ENCODE measurements at regions not wholly inside any gene's neighbourhood (a gene's known extent, or its start where the extent isn't known, plus 50 kb on each side); places are given as distances from the start of the nearest gene placed in this dataset.
"Not testable (repeated sequence)": the region's sequence is repeated elsewhere in the genome, so short reads cannot be mapped to it uniquely, and the experiment has no call there.

DNA sequence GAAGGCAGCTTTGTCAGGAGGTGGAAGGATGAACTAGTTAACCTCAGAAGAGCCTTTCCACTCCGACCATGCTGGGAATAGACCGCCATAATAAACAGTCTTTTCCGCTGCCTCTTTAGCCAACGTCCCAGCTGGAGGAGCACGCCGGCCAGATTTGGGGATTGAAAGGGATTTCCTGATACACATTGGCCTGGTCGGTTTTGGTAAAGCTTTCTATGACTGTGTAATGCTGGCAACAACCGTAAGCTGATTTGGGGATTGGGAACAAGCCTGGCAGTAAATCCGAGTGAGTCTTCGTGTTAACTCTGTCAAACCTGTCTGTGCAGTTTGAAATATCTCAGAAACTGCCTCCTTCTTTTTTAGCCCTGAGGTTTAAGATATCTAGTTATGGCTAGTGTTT lies 87.0 kb downstream of the DAD1 start:
- DNase-seq (no peak), ATAC-seq (no peak)
- H3K4me3 Mint-ChIP-seq, result peak overlapping the region; percentile 87
- CTCF ChIA-PET, result interaction anchor here (1.0 to 1.3 kb wide), 2 partner anchors 16 to 505 kb away, joined by 3 read pairs; no protein-coding TSS in a partner anchor
- H3K9me3 Mint-ChIP-seq (ENCODE audit: low read depth), result no peaks in the 10 kb centered on the region
- H3K4me1 Mint-ChIP-seq, result peaks cover 39% of the 10 kb centered on the region
- H3K27me3 Mint-ChIP-seq, result no peaks in the 10 kb centered on the region
- peak overlapping the region; percentile 92 for H3K27ac Mint-ChIP-seq
- H3K36me3 Mint-ChIP-seq, result peaks cover 91% of the 10 kb centered on the region

DNA sequence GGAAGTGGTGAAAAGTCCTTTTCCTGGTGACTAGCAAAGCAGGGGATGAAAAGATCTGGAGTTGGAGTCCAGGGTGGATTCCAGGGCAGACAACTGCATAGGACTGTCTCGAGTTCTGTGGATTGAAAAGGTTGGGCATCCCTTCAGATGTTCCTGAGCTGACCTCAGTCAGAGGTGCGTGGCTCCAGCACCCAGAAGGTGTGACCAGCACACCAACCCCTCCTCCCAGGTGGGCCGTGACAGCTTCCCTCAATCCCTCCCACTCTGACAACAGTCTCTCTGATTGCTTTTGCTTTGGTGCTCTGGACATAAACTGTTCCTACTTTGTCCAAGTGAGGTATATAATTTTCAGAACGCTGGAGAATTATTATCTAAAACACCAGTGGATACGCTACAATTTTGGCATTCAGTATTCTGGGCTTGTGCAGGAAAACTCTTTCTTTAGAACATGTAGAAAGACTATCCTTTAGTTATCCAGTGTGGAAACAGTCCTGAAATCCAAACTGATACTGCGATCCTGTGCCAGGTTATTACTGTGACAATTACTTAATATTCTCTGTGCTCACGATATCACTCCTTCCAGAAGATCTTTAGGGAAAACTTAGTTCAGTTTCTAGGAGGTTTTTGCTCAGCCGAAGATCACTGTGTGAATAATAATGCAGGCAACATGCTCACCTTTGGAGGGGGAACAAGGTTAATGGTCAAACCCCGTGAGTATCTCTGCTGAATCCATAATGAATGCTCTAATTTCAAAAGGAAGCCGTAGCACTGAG lies 87.9 kb downstream of the DAD1 start:
- Mint-ChIP-seq H3K4me3 (peak overlapping the region; percentile 87), H3K4me1 (peaks cover 31% of the 10 kb centered on the region), H3K9me3 (ENCODE audit: low read depth) (no peaks in the 10 kb centered on the region), H3K27me3 (no peaks in the 10 kb centered on the region), H3K27ac (peak overlapping the region; percentile 92), H3K36me3 (peaks cover 90% of the 10 kb centered on the region)
- ATAC-seq (peak; percentile 53), DNase-seq (peak; percentile 65)
- CTCF ChIA-PET, result interaction anchor here (1.0 to 1.7 kb wide), 6 partner anchors 15 to 69 kb away, joined by 3 to 5 read pairs (median 3); no protein-coding TSS in a partner anchor

DNA sequence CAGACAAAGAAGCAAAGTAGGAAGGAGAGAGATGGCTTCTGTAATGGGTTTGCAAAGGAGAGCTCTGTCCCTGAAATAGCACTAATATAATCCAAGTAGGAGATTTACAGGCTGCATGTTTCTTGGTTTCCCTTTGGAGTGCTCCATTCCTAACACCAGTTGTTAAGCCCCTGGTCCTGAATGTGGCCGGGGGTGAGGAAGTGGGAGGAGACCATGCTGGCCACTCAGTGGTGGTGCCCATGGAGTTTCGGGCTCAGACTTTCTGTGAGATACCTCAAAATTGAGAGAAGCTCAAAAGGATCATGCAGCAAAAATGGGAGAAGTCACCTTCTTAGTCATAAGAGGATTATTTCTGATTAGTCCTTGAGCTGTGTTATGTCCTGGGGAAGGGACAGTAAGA lies 88.5 kb downstream of the DAD1 start:
- ATAC-seq (no peak), DNase-seq (no peak)
- peaks cover 88% of the 10 kb centered on the region for H3K36me3 Mint-ChIP-seq
- peaks cover 25% of the 10 kb centered on the region for H3K4me1 Mint-ChIP-seq
- H3K27me3 Mint-ChIP-seq, result no peaks in the 10 kb centered on the region
- CTCF ChIA-PET, result interaction anchor here (0.6 to 1.7 kb wide), 6 partner anchors 21 to 354 kb away, joined by 3 to 5 read pairs (median 3); no protein-coding TSS in a partner anchor
- no peaks in the 10 kb centered on the region for H3K9me3 Mint-ChIP-seq (ENCODE audit: low read depth)
- H3K27ac Mint-ChIP-seq, result peak overlapping the region; percentile 92
- peak overlapping the region; percentile 87 for H3K4me3 Mint-ChIP-seq

DNA sequence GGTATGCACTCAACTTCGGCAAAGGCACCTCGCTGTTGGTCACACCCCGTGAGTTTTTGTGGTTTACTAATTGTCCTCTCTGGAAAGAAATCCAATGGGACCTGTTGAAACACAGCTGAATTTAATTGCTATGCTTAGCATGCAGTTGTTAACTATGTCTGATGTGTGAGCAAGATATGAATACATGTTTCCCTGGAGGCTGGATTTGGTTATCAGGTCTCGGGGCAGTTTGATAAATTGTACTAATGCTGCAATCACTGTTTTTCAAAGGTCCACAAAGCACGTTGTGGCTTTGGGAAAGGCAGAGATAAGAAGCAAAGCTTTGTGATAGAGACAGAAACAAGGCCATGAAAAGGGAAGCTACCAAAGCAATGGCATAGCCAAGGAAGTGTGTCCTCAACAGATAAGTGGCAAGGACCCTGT lies 91.3 kb downstream of the DAD1 start:
- H3K4me1 Mint-ChIP-seq, result peaks cover 20% of the 10 kb centered on the region
- H3K4me3 Mint-ChIP-seq, result peak overlapping the region; percentile 87
- ATAC-seq (no peak), DNase-seq (no peak)
- peaks cover 91% of the 10 kb centered on the region for H3K36me3 Mint-ChIP-seq
- no peaks in the 10 kb centered on the region for H3K27me3 Mint-ChIP-seq
- peak overlapping the region; percentile 92 for H3K27ac Mint-ChIP-seq
- no peaks in the 10 kb centered on the region for H3K9me3 Mint-ChIP-seq (ENCODE audit: low read depth)
- CTCF ChIA-PET, result interaction anchor here (1.0 to 1.2 kb wide), 2 partner anchors 10 to 72 kb away, joined by 3 read pairs; no protein-coding TSS in a partner anchor

DNA sequence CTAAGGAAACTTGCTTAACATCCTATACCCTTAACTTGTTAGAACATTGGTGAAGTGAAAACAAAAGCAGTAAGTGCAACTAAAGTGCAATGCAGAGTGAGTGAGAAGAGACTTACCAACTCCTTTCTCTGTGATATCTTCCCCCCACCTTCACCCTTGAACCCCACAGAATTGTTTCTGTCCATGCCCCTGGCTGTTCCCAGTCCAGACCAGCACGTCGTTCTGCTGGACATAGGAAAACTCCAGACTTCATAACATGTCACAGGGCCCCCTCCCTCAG lies 91.9 kb downstream of the DAD1 start:
- no peaks in the 10 kb centered on the region for H3K9me3 Mint-ChIP-seq (ENCODE audit: low read depth)
- no peak for DNase-seq
- CTCF ChIA-PET, result interaction anchor here (1.2 kb wide), 1 partner anchor 10 kb away, joined by 3 read pairs; no protein-coding TSS in a partner anchor
- H3K27ac Mint-ChIP-seq, result peak overlapping the region; percentile 92
- peak overlapping the region; percentile 87 for H3K4me3 Mint-ChIP-seq
- H3K27me3 Mint-ChIP-seq, result no peaks in the 10 kb centered on the region
- peaks cover 88% of the 10 kb centered on the region for H3K36me3 Mint-ChIP-seq
- H3K4me1 Mint-ChIP-seq, result peaks cover 20% of the 10 kb centered on the region
- ATAC-seq, result no peak

DNA sequence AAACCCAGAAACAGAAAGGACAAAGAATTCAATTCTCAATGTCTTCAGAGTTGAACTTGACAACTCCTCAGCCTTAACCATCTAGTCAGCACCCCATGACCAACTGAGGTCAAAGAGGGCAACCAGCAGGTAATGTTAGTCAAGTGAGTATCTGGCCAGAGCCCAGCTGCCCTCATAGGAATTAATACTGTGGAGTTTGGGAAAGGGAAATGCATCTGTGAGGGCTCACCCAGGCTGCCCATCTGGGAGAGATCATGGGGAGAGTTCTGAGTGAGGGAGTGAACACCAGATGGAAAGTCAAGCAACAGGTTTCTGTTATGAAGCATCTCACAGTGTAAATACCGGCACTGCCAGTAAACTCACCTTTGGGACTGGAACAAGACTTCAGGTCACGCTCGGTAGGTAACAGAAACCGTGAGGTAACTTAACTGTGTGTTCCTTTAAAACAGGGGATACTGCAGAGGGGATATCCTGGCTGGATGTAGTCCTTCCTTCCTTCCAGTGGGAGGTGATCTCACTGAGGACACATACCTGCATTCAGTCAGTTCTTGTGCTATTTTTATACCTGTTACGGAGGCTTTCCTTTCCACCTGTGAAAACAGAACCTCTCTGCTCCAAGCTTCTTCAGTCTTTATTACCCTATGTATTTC lies 94.4 kb downstream of the DAD1 start:
- CTCF ChIA-PET, result no interaction called here
- Mint-ChIP-seq H3K9me3 (ENCODE audit: low read depth) (no peaks in the 10 kb centered on the region), H3K27ac (peak overlapping the region; percentile 92), H3K36me3 (peaks cover 82% of the 10 kb centered on the region), H3K4me3 (peak overlapping the region; percentile 87), H3K27me3 (no peaks in the 10 kb centered on the region), H3K4me1 (peaks cover 12% of the 10 kb centered on the region)
- no peak for ATAC-seq
- no peak for DNase-seq

DNA sequence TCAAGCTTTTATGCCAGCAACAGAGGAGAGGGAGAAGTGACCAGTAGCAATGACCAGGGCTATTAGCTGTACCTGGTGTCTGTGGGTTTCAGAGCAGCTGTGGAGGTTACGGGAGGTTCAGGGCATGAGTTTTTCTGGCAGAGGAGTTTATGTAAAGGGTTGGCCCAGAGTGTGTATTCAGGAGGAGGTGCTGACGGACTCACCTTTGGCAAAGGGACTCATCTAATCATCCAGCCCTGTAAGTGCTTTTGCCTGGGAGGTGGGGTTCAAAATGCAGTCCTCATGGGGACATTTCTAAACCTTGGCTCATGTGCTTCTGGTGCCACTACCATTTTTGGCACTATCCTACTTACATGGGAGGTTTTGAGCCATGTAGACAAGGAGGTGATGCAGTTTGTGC lies 95.3 kb downstream of the DAD1 start:
- CTCF ChIA-PET, result no interaction called here
- Mint-ChIP-seq H3K27me3 (no peaks in the 10 kb centered on the region), H3K4me1 (peaks cover 8% of the 10 kb centered on the region), H3K4me3 (peak overlapping the region; percentile 87), H3K9me3 (ENCODE audit: low read depth) (no peaks in the 10 kb centered on the region), H3K36me3 (peaks cover 78% of the 10 kb centered on the region), H3K27ac (peak overlapping the region; percentile 92)
- DNase-seq, result no peak
- no peak for ATAC-seq

DNA sequence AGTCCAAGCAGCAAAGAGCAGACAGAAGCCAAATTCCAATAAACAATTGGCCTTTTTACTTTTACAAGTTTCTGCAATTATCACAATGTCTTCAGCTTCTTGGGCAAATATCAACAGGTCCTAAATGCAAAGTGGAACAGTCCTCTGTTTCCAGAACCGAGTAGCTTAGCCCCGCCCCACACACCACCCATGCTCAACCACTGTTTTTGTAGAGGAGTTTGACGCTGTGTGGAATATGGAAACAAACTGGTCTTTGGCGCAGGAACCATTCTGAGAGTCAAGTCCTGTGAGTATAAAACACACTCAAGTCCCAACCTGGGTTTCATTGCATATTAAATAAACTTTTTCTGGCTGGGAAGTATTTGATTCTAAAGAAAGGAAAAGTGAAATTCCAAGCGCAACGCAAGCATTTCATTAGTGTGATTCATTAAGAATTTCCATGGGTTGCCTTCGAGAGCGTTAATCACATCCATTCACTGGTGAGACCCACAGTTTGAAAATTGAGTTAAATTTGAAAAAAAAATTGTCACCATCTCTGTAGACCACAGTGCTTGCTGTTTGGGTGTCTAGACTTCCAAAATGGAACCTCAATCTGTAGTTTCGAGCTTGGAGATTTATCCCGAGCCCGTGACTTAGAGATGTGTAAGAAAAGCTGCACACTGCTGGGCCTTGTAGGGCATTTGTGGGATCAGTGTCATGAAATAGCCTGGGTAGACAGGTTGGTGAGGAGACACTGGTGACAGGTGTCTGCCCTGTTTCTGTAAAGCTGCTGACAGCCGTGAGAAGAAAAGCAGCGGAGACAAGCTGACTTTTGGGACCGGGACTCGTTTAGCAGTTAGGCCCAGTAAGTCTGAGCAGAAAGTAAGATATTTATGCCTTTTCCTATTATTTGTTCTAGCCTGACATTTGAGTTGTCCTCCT lies 96.1 kb downstream of the DAD1 start:
- peaks cover 7% of the 10 kb centered on the region for H3K4me1 Mint-ChIP-seq
- peaks cover 77% of the 10 kb centered on the region for H3K36me3 Mint-ChIP-seq
- CTCF ChIA-PET, result interaction anchor here (0.6 to 1.1 kb wide), 2 partner anchors 11 to 76 kb away, joined by 3 read pairs; no protein-coding TSS in a partner anchor
- DNase-seq, result no peak
- H3K27ac Mint-ChIP-seq, result peak overlapping the region; percentile 92
- H3K27me3 Mint-ChIP-seq, result no peaks in the 10 kb centered on the region
- no peaks in the 10 kb centered on the region for H3K9me3 Mint-ChIP-seq (ENCODE audit: low read depth)
- ATAC-seq, result peak; percentile 29
- H3K4me3 Mint-ChIP-seq, result peak overlapping the region; percentile 87

DNA sequence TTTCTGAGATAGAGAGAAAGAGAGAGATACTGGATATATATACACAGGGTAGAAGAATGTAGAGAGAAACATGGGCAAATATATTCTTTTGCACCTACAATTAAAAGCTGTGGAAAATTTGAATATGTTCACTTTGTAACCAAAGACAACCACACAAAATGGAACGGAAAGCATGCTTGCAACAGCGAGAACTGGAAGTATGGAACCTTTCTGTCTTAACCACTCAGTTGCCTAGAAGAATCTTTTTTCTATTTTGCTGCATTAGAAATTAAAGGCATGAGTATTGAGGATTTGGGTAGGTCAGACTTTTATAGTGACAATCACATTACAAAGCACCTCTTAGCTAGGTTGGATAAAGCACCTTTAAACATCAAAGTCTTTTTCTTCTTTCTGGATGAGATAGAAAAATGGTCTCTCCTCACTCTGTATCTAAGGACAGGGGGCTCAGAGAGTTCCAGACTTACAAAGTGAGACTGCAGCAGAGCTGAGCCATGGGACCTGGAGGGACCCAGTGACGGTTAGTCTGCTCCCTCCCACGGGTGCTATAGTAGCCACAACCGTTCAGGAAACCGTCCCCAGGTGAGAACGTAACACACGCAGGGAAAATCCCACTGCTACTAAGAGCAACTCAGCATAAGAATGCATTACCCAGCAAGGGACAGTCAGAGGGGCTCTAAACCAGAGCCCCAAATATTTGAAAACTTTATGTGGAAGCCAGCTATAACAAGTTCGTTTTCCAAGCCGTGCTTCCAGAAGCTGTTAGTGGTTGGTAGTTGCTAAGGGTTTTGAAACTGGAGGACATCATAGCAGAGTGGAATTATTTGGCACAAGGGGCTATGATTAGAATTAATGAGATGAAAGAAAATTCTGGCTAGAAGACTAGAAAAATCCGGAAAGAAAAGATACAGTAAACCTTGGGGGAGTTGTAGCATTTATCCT lies 97.1 kb downstream of the DAD1 start:
- no peaks in the 10 kb centered on the region for H3K9me3 Mint-ChIP-seq (ENCODE audit: low read depth)
- peak overlapping the region; percentile 87 for H3K4me3 Mint-ChIP-seq
- DNase-seq (no peak), ATAC-seq (peak; percentile 15)
- H3K27ac Mint-ChIP-seq, result peak overlapping the region; percentile 92
- CTCF ChIA-PET, result interaction anchor here (0.6 kb wide), 1 partner anchor 77 kb away, joined by 3 read pairs; no protein-coding TSS in a partner anchor
- peaks cover 71% of the 10 kb centered on the region for H3K36me3 Mint-ChIP-seq
- H3K27me3 Mint-ChIP-seq, result no peaks in the 10 kb centered on the region
- peaks cover 5% of the 10 kb centered on the region for H3K4me1 Mint-ChIP-seq

DNA sequence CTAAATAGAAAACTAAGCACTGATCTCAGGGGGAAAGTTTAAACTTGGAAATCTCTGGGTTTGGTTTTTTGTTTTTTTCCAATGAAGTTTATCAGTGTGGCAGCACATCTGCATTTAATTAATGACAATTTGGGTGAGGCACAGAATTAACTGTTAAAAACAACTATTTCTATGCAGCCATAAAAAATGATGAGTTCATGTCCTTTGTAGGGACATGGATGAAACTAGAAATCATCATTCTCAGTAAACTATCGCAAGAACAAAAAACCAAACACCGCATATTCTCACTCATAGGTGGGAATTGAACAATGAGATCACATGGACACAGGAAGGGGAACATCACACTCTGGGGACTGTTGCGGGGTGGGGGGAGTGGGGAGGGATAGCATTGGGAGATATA lies 98.0 kb downstream of the DAD1 start:
- Mint-ChIP-seq H3K36me3 (peaks cover 66% of the 10 kb centered on the region), H3K27ac (peak overlapping the region; percentile 92), H3K4me3 (peak overlapping the region; percentile 87)
- H3K9me3 Mint-ChIP-seq (ENCODE audit: low read depth); ATAC-seq; CTCF ChIA-PET; DNase-seq; H3K4me1 Mint-ChIP-seq; H3K27me3 Mint-ChIP-seq: not testable (repeated sequence)

DNA sequence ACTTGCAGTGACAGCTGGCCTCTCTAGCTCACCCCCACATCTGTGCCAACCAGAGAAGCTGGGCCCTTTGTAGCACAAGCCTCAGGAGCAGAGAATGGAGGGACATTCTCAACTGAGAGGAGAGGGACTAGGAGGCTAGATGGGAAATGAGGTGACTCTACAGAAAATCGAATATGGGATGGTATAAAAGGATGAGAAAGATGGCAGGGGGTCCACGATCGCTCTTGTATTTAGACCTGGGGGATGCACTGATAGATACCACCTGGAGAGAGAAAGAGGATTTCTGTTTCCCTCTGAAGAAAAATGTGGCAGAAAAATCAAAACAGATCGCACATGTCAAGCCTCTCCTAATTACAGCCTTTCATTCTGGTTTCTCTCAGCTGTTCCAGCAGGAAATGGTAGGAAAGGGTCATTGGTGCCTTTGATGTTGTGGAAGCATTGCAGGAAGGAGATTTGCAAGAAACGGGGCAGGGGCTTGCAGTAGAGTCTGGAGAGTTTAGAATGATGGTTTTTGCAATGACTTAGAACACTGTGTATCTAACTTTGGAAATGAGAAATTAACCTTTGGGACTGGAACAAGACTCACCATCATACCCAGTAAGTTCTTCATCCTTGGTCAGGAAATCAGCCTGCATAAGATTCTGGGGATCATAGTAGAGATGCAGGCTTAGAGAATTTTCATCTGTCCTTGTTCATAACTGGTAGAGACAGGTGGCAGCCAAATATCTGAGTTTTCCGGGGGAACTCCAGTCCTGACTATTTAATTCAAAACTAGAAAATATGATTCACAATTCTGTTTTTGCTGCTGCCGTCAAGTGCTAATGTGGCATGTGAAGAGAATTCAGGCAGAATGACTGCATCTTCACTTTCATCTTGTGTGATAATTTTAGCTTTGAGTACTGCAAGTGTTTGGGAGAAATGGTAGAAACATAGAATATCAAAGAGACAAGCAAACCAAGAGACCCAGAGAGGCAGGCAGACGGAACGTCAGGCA lies 98.8 kb downstream of the DAD1 start:
- Mint-ChIP-seq H3K9me3 (ENCODE audit: low read depth) (no peaks in the 10 kb centered on the region), H3K36me3 (peaks cover 61% of the 10 kb centered on the region), H3K27me3 (no peaks in the 10 kb centered on the region), H3K4me1 (peaks cover 5% of the 10 kb centered on the region), H3K27ac (peak overlapping the region; percentile 92), H3K4me3 (peak overlapping the region; percentile 87)
- CTCF ChIA-PET, result no interaction called here
- ATAC-seq (no peak), DNase-seq (no peak)

DNA sequence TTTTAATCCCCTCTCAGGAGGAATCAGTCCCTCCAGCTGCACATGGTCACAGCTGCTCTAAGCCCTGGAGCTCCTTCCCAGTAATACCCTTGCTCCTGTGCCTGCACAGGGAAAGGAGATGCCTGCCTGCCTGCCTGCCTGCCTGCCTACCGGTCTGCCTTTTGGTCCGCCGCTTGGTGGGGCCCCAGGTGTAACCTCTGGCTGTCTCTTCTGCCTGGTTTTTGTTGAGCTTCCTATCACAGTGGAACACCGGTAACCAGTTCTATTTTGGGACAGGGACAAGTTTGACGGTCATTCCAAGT lies 99.8 kb downstream of the DAD1 start:
- ATAC-seq (no peak), DNase-seq (no peak)
- no peaks in the 10 kb centered on the region for H3K9me3 Mint-ChIP-seq (ENCODE audit: low read depth)
- H3K4me3 Mint-ChIP-seq, result peak overlapping the region; percentile 87
- H3K36me3 Mint-ChIP-seq, result peaks cover 52% of the 10 kb centered on the region
- CTCF ChIA-PET, result no interaction called here
- no peaks in the 10 kb centered on the region for H3K27me3 Mint-ChIP-seq
- peak overlapping the region; percentile 92 for H3K27ac Mint-ChIP-seq
- peaks cover 5% of the 10 kb centered on the region for H3K4me1 Mint-ChIP-seq

Measured in activated CD8-positive, alpha-beta memory T cell treated with anti-CD3 and anti-CD28 coated beads, Interleukin-2, amount 10 ng/mL, durations not matched to agents 7 days and 5 days (primary cell).